ENCODE measurements at regions not wholly inside any gene's neighbourhood (a gene's known extent, or its start where the extent isn't known, plus 50 kb on each side); places are given as distances from the start of the nearest gene placed in this dataset.

GRCh38 chr2:18671363-18671762 lies 82.0 kb upstream of the NT5C1B start:
- TF ChIP-seq CTCF (IDR thresholded peaks at IDR 0.05; ENCODE audit: poor library complexity, severe bottlenecking) (no peak), POLR2AphosphoS5 (IDR thresholded peaks at IDR 0.05) (no peak), REST (IDR thresholded peaks at IDR 0.05; ENCODE audit: borderline replicate concordance) (no peak), EP300 (conservative IDR thresholded peaks at IDR 0.05; ENCODE audit: poor library complexity, severe bottlenecking) (no peak), EZH2 (IDR thresholded peaks at IDR 0.05; ENCODE audit: borderline replicate concordance, insufficient read depth, low read length, poor library complexity, severe bottlenecking) (no peak), TAF1 (IDR thresholded peaks at IDR 0.05; ENCODE audit: low read depth) (no peak), RAD21 (conservative IDR thresholded peaks at IDR 0.05) (no peak), MXI1 (conservative IDR thresholded peaks at IDR 0.05; ENCODE audit: poor library complexity, severe bottlenecking) (no peak)

Data from neural cell (in vitro differentiated cells).